ENCODE measurements at regions not wholly inside any gene's neighbourhood (a gene's known extent, or its start where the extent isn't known, plus 50 kb on each side); places are given as distances from the start of the nearest gene placed in this dataset.
"Not testable (repeated sequence)": the region's sequence is repeated elsewhere in the genome, so short reads cannot be mapped to it uniquely, and the experiment has no call there.

- not testable (repeated sequence) for TF ChIP-seq POLR2A, POLR2AphosphoS5 (IDR thresholded peaks at IDR 0.05; ENCODE audit: low read depth, low read length)
Observed at GRCh38 chr2:39879001-39879400, 99.9 kb upstream of the THUMPD2 start.
